Activated T-cell treated with anti-CD3 and anti-CD28 coated beads, Interleukin-2, amount 50 U/mL, for 72 hours (primary cell): ENCODE measurements at regions not wholly inside any gene's neighbourhood (a gene's known extent, or its start where the extent isn't known, plus 50 kb on each side); places are given as distances from the start of the nearest gene placed in this dataset.

Experiments used
- ATAC-seq, 2 donors: fragments of 150-1000 bp; cut with Tn5 transposase; replicated peaks in 1 of 2; 2 replicates each; pipeline ENCODE4 v1.10.0; 2021; ENCODE audit warnings: moderate library complexity in 2 of 2, mild to moderate bottlenecking in 1 of 2
- DNase-seq, 2 donors: peaks; one replicate each; pipeline ENCODE4 v3.0.0; 2021 to 2022; ENCODE audit warnings: mixed read lengths in 1 of 2
- H3K27ac Mint-ChIP-seq: one replicate; pipeline ENCODE4 v1.8.0; 2022; ENCODE audit warnings: mild to moderate bottlenecking, moderate library complexity, mixed read lengths
- H3K27me3 Mint-ChIP-seq: one replicate; pipeline ENCODE4 v1.8.0; 2022; ENCODE audit warnings: low read depth, mixed read lengths
- H3K36me3 Mint-ChIP-seq, 2 donors: one replicate each; pipeline ENCODE4 v1.8.0; 2022; ENCODE audit warnings: mixed read lengths in 2 of 2, mild to moderate bottlenecking in 1 of 2; ENCODE audit not compliant: insufficient read depth in 2 of 2
- H3K4me1 Mint-ChIP-seq: one replicate; pipeline ENCODE4 v1.8.0; 2022; ENCODE audit warnings: low read depth, mixed read lengths
- H3K4me3 Mint-ChIP-seq, 2 donors: one replicate each; pipeline ENCODE4 v1.8.0; 2022; ENCODE audit warnings: mild to moderate bottlenecking in 2 of 2, mixed read lengths in 2 of 2, moderate library complexity in 2 of 2
- H3K9me3 Mint-ChIP-seq, 2 donors: one replicate each; pipeline ENCODE4 v1.8.0; 2022; ENCODE audit warnings: mixed read lengths in 2 of 2

DNA sequence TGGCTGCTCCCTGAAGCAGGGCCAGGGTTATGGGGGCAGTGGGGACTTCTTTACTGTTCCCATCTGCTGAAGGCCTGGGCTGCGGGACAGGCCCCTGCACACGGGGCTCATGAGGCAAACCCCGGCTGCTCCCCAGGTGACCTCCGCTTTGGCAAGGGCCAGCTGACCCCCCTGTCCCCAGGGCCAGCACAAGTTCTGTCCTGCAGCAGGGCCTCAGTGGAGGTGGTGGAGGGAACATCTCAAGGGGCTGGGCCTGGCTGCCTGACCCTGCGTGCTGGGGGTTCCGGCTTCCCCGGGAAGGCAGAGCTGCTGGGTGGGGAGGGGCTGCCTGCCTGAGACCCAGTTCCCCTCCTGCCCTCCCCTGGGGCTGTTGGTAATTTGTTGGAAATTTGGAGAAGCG, 67.4 kb upstream of the RNU6ATAC start:
- no peak for DNase-seq
- Mint-ChIP-seq H3K9me3 (no peaks in the 10 kb centered on the region), H3K36me3 (no peaks in the 10 kb centered on the region), H3K4me1 (no peaks in the 10 kb centered on the region), H3K4me3 (no peak overlapping the region), H3K27ac (no peak overlapping the region), H3K27me3 (no peaks in the 10 kb centered on the region)
- ATAC-seq: no peak

DNA sequence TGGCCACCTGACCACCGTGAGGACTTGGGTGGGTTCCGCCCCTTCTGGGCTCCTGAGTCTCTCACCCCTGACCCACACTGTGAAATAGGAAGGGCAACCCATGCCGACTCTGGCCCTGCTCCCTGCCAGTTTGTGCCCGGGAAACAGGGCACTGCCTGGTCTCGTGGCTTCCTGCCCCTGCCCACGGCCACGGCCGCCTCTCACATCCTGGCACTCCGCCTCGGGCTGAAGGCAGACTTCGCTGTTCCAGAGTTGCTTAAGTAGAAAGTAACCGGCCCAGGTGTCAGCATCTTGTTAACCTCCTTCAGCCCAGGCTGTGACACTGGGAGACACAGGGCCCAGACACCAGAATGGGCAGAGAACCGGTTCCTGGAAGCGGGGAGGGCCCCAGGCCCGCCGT, 68.7 kb upstream of the RNU6ATAC start:
- H3K27me3 Mint-ChIP-seq: no peaks in the 10 kb centered on the region

DNA sequence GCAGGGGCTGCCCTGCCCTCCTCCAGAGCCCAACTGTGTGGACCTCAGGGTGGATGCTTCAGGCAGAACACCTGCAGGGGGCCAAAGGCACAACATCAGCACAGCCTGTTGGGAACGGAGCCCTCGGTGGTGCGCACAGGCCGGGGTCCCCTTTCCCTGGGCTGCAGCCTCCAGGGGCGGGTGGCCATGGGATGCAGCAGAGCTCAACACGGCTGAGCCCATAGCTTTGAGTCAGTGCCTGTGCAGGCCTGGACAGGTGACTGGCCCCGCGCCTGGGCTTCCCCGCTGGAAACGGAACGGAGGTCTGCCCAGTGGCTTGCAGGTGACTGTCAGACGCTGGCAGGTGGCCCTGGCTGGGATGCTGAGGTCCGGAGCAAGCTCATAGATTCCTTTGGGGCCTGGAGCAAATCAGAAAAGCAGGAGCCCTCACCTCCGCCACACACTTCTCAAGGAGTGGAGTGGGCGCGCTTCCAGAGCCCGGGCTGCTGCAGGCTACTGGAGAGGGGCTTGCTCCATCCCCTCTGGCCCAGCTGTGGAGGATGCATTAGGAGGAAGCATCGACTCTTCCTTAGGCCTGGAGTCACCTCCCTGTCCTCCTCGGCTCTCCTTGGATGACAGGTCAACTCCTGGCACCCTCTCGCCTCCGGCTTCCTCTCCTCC, 69.8 kb upstream of the RNU6ATAC start:
- Mint-ChIP-seq H3K4me1 (no peaks in the 10 kb centered on the region), H3K4me3 (no peak overlapping the region), H3K27ac (no peak overlapping the region), H3K27me3 (no peaks in the 10 kb centered on the region), H3K36me3 (no peaks in the 10 kb centered on the region), H3K9me3 (no peaks in the 10 kb centered on the region)
- ATAC-seq (no peak), DNase-seq (no peak)

More for the DNA sequence above, 68.7 kb upstream of the RNU6ATAC start:
- Mint-ChIP-seq H3K36me3 (no peaks in the 10 kb centered on the region), H3K4me1 (no peaks in the 10 kb centered on the region), H3K27ac (no peak overlapping the region), H3K9me3 (no peaks in the 10 kb centered on the region), H3K4me3 (no peak overlapping the region)
- DNase-seq: no peak
- no peak for ATAC-seq

GRCh38 chr9:134234687-134235359, 70.5 kb upstream of the RNU6ATAC start:
- H3K27me3 Mint-ChIP-seq: no peaks in the 10 kb centered on the region
- no peaks in the 10 kb centered on the region for H3K36me3 Mint-ChIP-seq
- DNase-seq (no peak), ATAC-seq (no peak)
- no peak overlapping the region for H3K4me3 Mint-ChIP-seq
- no peaks in the 10 kb centered on the region for H3K9me3 Mint-ChIP-seq
- H3K27ac Mint-ChIP-seq: no peak overlapping the region
- H3K4me1 Mint-ChIP-seq: no peaks in the 10 kb centered on the region

GRCh38 chr9:134235366-134235765, 71.0 kb upstream of the RNU6ATAC start:
- Mint-ChIP-seq H3K4me3 (no peak overlapping the region), H3K27me3 (no peaks in the 10 kb centered on the region), H3K36me3 (no peaks in the 10 kb centered on the region), H3K27ac (no peak overlapping the region), H3K9me3 (no peaks in the 10 kb centered on the region), H3K4me1 (no peaks in the 10 kb centered on the region)
- DNase-seq (no peak), ATAC-seq (no peak)

DNA sequence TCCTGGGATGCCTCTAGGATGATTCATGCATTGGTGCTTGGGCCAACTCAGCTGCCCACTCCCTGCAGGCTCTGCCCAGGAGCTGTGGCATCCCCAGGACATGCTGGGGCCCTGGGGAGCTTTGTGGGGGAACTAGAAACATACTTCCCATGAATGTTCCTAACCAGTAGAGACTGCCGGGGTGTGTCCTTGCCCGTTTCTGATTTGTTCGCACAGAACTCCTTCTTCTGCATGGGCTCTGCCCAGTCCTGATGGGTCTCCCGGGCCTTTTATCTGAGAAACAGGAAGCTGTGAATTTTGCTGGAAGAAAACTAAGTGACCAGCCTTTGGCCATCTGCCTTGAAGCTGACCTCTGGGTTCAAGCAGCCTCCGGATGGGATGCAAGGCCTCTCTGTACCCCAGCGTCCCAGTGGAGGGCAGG, 71.6 kb upstream of the RNU6ATAC start:
- Mint-ChIP-seq H3K4me1 (no peaks in the 10 kb centered on the region), H3K36me3 (no peaks in the 10 kb centered on the region), H3K4me3 (no peak overlapping the region), H3K27ac (no peak overlapping the region), H3K9me3 (no peaks in the 10 kb centered on the region), H3K27me3 (no peaks in the 10 kb centered on the region)
- no peak for ATAC-seq
- DNase-seq: no peak

DNA sequence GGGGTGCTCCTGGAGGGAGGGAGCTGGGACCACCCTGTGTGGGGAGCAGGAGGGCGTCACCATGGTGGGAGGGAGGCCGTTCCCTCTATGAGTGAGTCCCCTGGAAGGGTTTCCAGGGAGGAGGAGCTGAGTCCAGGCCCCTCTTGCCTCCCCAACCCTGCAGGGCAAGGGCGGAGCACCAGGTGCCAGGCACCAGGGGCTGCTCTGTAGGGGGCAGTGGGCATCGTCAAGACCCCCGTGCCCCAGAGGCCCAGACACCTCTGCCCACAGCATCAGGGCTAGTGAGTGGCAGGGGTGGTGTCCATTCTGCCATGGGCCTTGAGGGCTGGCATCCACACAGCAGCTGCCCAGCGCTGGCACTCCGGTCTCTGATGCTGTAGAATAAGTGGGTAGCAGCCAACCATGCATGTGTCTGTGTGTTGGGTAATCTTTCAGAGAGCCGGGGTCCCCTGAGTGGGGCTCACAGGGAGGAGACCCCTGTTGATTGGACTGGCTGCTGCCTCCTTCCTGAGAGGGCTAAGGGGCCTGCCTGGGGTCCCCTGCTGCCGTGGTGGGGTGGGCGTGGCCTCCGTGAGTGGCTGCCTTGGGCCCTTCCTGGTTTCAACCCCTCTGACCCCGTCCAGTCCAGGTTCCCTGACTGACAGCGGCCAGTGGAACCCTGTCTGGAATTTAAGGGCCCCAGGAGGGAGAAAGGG, 72.7 kb upstream of the RNU6ATAC start:
- no peak overlapping the region for H3K27ac Mint-ChIP-seq
- no peaks in the 10 kb centered on the region for H3K27me3 Mint-ChIP-seq
- DNase-seq (no peak), ATAC-seq (no peak)
- H3K36me3 Mint-ChIP-seq: no peaks in the 10 kb centered on the region
- H3K4me3 Mint-ChIP-seq: no peak overlapping the region
- H3K9me3 Mint-ChIP-seq: no peaks in the 10 kb centered on the region
- no peaks in the 10 kb centered on the region for H3K4me1 Mint-ChIP-seq

- Mint-ChIP-seq H3K4me1 (peaks cover 4% of the 10 kb centered on the region), H3K27ac (no peak overlapping the region), H3K27me3 (no peaks in the 10 kb centered on the region), H3K4me3 (no peak overlapping the region), H3K9me3 (no peaks in the 10 kb centered on the region), H3K36me3 (no peaks in the 10 kb centered on the region)
- DNase-seq (no peak), ATAC-seq (no peak)
Measured at GRCh38 chr9:134237630-134238265, 73.4 kb upstream of the RNU6ATAC start.

DNA sequence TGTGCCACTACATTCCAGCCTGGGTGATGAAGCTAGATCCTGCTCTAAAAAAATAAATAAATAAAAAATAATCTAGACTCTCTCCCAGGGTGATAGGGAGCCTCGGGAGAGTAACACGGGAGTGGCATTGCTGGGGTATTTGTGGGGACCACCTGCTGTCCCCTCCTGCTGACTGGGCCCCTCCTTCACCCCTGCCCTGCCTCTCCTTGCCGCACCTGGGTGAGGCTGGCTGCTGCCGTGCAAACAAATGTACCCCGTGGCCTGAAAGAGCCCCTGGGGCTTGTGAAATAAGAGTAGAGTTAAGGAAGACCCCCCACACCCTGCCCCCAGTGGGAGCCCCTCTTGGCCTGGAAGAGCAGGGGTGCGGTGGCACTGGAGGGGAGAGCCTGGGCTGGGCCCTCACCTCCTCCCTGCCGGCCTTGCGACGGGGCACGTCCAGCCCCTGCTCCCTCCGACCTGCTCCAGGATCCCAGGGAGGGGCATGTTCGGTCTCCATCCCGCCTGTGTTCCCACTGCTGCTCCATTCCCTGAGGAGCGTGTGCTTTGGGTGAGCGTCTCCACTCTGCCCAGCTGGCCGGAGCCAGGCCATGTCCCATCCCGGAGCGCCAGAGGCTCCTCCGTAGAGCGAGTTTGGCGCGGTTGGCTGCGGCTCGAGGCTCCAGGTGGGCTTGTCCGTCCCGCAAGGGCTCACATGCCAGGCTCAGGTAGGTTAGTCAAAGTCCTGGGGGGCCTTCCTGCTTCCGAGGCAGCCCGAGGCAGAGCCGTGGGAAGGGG, 75.0 kb upstream of the RNU6ATAC start:
- no peak for DNase-seq
- H3K9me3 Mint-ChIP-seq: no peaks in the 10 kb centered on the region

GRCh38 chr9:134239939-134240338, 75.6 kb upstream of the RNU6ATAC start:
- no peak overlapping the region for H3K4me3 Mint-ChIP-seq
- peaks cover 11% of the 10 kb centered on the region for H3K27me3 Mint-ChIP-seq
- H3K36me3 Mint-ChIP-seq: no peaks in the 10 kb centered on the region
- no peak for ATAC-seq
- no peak overlapping the region for H3K27ac Mint-ChIP-seq
- H3K9me3 Mint-ChIP-seq: no peaks in the 10 kb centered on the region
- H3K4me1 Mint-ChIP-seq: peaks cover 23% of the 10 kb centered on the region
- no peak for DNase-seq

More for the DNA sequence above, 75.0 kb upstream of the RNU6ATAC start:
- H3K27ac Mint-ChIP-seq: no peak overlapping the region
- H3K4me1 Mint-ChIP-seq: peaks cover 18% of the 10 kb centered on the region
- H3K27me3 Mint-ChIP-seq: peaks cover 8% of the 10 kb centered on the region
- no peak for ATAC-seq
- H3K36me3 Mint-ChIP-seq: no peaks in the 10 kb centered on the region
- no peak overlapping the region for H3K4me3 Mint-ChIP-seq

DNA sequence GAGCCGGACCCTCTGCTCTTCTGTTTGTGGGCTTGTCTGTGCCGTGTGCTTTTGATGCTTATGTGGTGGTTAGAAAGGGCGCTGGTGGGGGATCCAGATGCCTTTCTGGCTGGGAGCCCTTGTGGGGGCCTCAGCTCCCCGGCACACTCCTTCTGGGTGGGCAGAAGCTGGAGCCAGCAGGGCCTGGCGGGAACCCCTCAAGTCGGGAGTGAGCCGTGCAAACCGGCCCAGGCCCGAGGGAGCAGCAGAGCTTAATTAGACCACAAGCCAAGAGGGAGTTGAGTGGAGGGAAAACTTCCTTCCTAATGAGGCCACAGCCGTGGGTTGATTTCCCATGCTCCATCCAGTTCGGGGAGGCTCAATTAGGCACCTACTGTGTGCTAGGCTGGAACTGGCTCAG, 76.0 kb upstream of the RNU6ATAC start:
- no peak overlapping the region for H3K27ac Mint-ChIP-seq
- no peak overlapping the region for H3K4me3 Mint-ChIP-seq
- peaks cover 11% of the 10 kb centered on the region for H3K27me3 Mint-ChIP-seq
- H3K9me3 Mint-ChIP-seq: no peaks in the 10 kb centered on the region
- DNase-seq (no peak), ATAC-seq (no peak)
- peaks cover 23% of the 10 kb centered on the region for H3K4me1 Mint-ChIP-seq
- H3K36me3 Mint-ChIP-seq: no peaks in the 10 kb centered on the region

DNA sequence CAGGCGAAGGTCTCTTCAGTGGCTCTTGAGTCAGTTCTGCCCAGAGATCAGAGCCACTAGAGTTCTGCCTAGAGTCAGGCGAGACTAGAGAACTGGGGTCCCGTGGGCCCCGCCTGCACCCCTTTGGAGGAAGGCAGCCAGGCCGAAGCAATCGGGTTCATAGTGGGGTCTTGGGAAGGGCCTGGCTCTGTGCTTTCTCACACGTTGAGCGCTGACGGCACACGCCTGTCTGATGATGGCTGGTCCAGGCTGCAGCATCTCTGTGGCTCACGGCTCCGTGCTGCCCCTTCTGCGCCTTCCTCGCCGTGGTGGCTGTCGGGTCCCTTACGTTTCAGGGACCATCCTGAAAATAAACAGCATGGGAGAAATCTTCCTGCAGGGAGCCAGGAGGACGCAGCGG, 78.3 kb upstream of the RNU6ATAC start:
- H3K9me3 Mint-ChIP-seq: no peaks in the 10 kb centered on the region
- peaks cover 11% of the 10 kb centered on the region for H3K27me3 Mint-ChIP-seq
- ATAC-seq (no peak), DNase-seq (no peak)
- peaks cover 23% of the 10 kb centered on the region for H3K4me1 Mint-ChIP-seq
- peaks cover 1 to 2% of the 10 kb centered on the region in 2 donors for H3K36me3 Mint-ChIP-seq
- H3K4me3 Mint-ChIP-seq: no peak overlapping the region
- H3K27ac Mint-ChIP-seq: no peak overlapping the region
